GM12878 (cell line): ENCODE measurements at regions not wholly inside any gene's neighbourhood (a gene's known extent, or its start where the extent isn't known, plus 50 kb on each side); places are given as distances from the start of the nearest gene placed in this dataset.

Experiments used
- ATAC-seq: fragments of 200-7000 bp; cut with Tn5 transposase; 3 replicates; pipeline ENCODE4 v1.9.1; 2020; ENCODE audit warnings: mild to moderate bottlenecking, moderate library complexity
- BruUV-seq: library from RNA; stranded (reverse); fragments of 400-500 nt; replicated peaks from 2 replicates; lab custom pipeline; 2021; lab: Mats Ljungman, UMichigan
- CTCF ChIA-PET: fragments of 300-600 bp; sonication (Branson Sonifier 250); formaldehyde crosslinking; extraction: SDS; loops from one replicate; lab custom pipeline; 2021; ENCODE audit warnings: inconsistent platforms; lab: Yijun Ruan, JAX
- POLR2A ChIA-PET: fragments of 350-600 bp; formaldehyde crosslinking; extraction: SDS; loops from one replicate; lab custom pipeline; 2021; ENCODE audit warnings: inconsistent platforms; lab: Charles Lee
- RAD21 ChIA-PET: fragments of 300-600 bp; sonication (Branson Sonifier 250); formaldehyde crosslinking; loops from one replicate; lab custom pipeline; 2023; ENCODE audit warnings: antibody characterized with exemption; ENCODE audit not compliant: unreplicated experiment; lab: Charles Lee
- SMC1A ChIA-PET: fragments of 300-600 bp; sonication (Branson Sonifier 250); formaldehyde crosslinking; loops from one replicate; lab custom pipeline; 2023; ENCODE audit not compliant: unreplicated experiment, uncharacterized antibody; lab: Charles Lee
- DNase-seq: peaks from one replicate; pipeline ENCODE4 v3.0.0-alpha.2; 2011; ENCODE audit warnings: low read depth, low spot score
- FAIRE-seq: peaks from 3 replicates; lab custom pipeline; 2011; peaks lifted over from hg19 to GRCh38; lab: Jason Lieb, UNC
- H2AFZ ChIP-seq: 2 replicates; pipeline ENCODE4 v1.6.0; 2011; ENCODE audit warnings: low read depth, low read length, control low read depth; ENCODE audit not compliant: control insufficient read depth
- H3K27ac ChIP-seq: 2 replicates; pipeline ENCODE4 v1.5.1; 2011; ENCODE audit warnings: control low read depth; ENCODE audit not compliant: control insufficient read depth, insufficient read depth
- H3K27me3 ChIP-seq, 2 experiments: replicated peaks in 1 of 2; 2 replicates each; pipeline versions ENCODE4 v1.6.0 to v1.6.1; 2011; ENCODE audit warnings: low read length in 1 of 2; ENCODE audit not compliant: control insufficient read depth in 2 of 2, insufficient read depth in 2 of 2
- H3K36me3 ChIP-seq, 2 experiments: 2 replicates each; pipeline ENCODE4 v1.5.1; 2011; ENCODE audit warnings: low read length in 1 of 2; ENCODE audit not compliant: control insufficient read depth in 2 of 2, insufficient read depth in 2 of 2
- H3K4me1 ChIP-seq: 2 replicates; pipeline ENCODE4 v1.6.1; 2011; ENCODE audit warnings: mild to moderate bottlenecking, low read length, moderate library complexity, mixed read lengths; ENCODE audit not compliant: control insufficient read depth, insufficient read depth
- H3K4me2 ChIP-seq: 2 replicates; pipeline ENCODE4 v1.6.0; 2011; ENCODE audit warnings: control low read depth; ENCODE audit not compliant: control insufficient read depth, insufficient read depth
- H3K4me3 ChIP-seq: fragments of 200-600 bp; sonication (generic); 2 replicates; pipeline ENCODE4 v1.5.1; 2016
- H3K79me2 ChIP-seq: 2 replicates; pipeline ENCODE4 v1.6.0; 2011; ENCODE audit warnings: low read length; ENCODE audit not compliant: control insufficient read depth, insufficient read depth
- H3K9ac ChIP-seq: 2 replicates; pipeline ENCODE4 v1.8.0; 2011; ENCODE audit warnings: low read length, control low read depth, mixed read lengths; ENCODE audit not compliant: control insufficient read depth, insufficient read depth
- H3K9me3 ChIP-seq: replicated peaks from 3 replicates; pipeline ENCODE4 v1.5.1; 2011; ENCODE audit warnings: mild to moderate bottlenecking, low read length; ENCODE audit not compliant: control insufficient read depth, insufficient read depth
- H4K20me1 ChIP-seq: 2 replicates; pipeline ENCODE4 v1.6.0; 2011; ENCODE audit not compliant: control insufficient read depth, insufficient read depth
- BHLHE40 ChIP-seq, 2 experiments: fragments of 450-650 bp in 1 of 2; IDR thresholded peaks; 2 replicates each; pipeline ENCODE4 v1.6.1; 2011 to 2017; ENCODE audit warnings: low read depth in 2 of 2, borderline replicate concordance in 1 of 2, improper control_type of control experiment in 1 of 2, low read length in 1 of 2, mild to moderate bottlenecking in 1 of 2
- MEF2B ChIP-seq: fragments of 450-650 bp; IDR thresholded peaks from 2 replicates; pipeline ENCODE4 v1.6.1; 2018; ENCODE audit warnings: mild to moderate bottlenecking, moderate library complexity; ENCODE audit not compliant: partially characterized antibody, poor library complexity, severe bottlenecking
- STAT3 ChIP-seq: IDR thresholded peaks from 2 replicates; pipeline ENCODE4 v1.6.1; 2011; ENCODE audit warnings: low read depth, low read length, improper control_type of control experiment
- WGBS: methylation state at CpG from one replicate; pipeline ENCODE4 v1.1.6; 2016; ENCODE audit warnings: low lambda C conversion rate; ENCODE audit not compliant: insufficient replicate concordance, insufficient coverage; ENCODE audit errors: missing lambda C conversion rate; 5-methylcytosine and 5-hydroxymethylcytosine counted together
- in situ Hi-C: fragments of 300-500 bp; cut with MboI; formaldehyde crosslinking; loops from 9 replicates; pipeline ENCODE4 v1.14.3; 2018; ENCODE audit warnings: mixed read lengths
- intact Hi-C: fragments of 100-400 bp; cut with micrococcal nuclease; formaldehyde crosslinking; loops from one replicate; pipeline ENCODE4 v1.14.2; 2022; ENCODE audit not compliant: unreplicated experiment
- TF ChIP-seq, protein P1 (sequence below): IDR thresholded peaks from 2 replicates; pipeline ENCODE4 v1.6.1; 2011; ENCODE audit warnings: low read depth, mild to moderate bottlenecking, low read length, moderate library complexity, borderline replicate concordance; ENCODE audit errors: extremely low read depth
- TF ChIP-seq, protein P2 (sequence below): fragments of 450-650 bp; IDR thresholded peaks from 2 replicates; pipeline ENCODE4 v1.6.1; 2017; ENCODE audit warnings: mild to moderate bottlenecking, moderate library complexity
- TF ChIP-seq, protein P3 (sequence below): fragments of 450-650 bp; IDR thresholded peaks from 2 replicates; pipeline ENCODE4 v1.6.1; 2017; ENCODE audit warnings: antibody characterized with exemption, mild to moderate bottlenecking, moderate library complexity
- TF ChIP-seq, protein P4 (sequence below): fragments of 450-650 bp; IDR thresholded peaks from 2 replicates; pipeline ENCODE4 v1.6.1; 2017; ENCODE audit warnings: borderline replicate concordance
- TF ChIP-seq, protein P5 (sequence below): IDR thresholded peaks from 2 replicates; pipeline ENCODE4 v1.6.1; 2012; ENCODE audit warnings: low read depth, low read length, improper control_type of control experiment

DNA sequence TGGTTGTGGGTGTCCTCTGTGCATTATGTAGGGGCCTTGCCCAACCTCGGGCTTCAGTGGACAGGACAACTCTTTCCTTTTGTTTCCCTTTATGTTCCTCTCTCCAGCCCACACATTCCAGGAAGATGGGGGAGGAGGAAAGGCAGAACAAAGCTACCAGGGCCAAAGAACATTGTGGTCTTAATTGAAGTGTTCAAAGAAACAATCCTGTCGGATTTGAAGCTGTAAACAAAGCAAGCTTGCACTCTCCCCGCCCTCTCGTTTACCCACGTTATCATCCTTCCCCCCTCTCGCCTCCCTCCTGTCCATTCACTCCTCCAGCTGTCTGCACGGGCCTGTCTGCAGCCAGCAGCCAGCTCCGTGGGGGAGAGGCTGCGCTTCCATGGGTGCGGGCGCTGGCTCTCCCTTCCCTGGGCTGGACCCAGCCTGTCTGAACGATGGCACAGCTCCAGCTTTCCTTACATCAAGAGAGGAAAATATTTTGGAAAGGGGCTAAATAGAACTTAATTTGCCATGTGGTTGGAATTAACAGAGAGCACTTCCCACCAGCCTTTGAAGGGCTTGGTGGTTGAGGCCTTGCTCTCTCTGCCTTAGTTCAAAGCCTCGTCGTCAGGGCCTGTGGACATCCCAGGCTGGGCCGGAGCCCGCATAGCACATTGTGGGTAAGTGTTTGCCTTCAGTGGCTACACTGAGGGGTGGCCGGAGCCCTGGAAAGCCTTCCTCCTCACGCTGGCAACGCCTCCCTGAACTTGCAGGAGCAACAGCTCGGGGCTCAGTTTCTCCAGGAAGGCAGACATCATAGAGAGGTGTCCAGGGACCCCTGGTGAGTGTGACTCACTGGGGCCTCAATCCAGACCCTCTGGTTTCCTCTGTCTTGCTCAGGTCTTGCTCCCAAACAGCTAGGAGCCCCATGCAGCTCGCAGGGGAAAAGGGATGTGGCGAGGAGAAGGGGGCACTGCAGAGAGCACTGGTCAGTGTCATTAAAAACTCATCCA lies 60.6 kb upstream of the HS6ST1 start (continued):
- no peak for TF ChIP-seq BHLHE40 (IDR thresholded peaks at IDR 0.05; ENCODE audit: borderline replicate concordance in 1 of 2, low read depth in 2 of 2, low read length in 1 of 2)
- TF ChIP-seq, protein P1, sequence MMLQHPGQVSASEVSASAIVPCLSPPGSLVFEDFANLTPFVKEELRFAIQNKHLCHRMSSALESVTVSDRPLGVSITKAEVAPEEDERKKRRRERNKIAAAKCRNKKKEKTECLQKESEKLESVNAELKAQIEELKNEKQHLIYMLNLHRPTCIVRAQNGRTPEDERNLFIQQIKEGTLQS = no peak
- TF ChIP-seq, protein P2, sequence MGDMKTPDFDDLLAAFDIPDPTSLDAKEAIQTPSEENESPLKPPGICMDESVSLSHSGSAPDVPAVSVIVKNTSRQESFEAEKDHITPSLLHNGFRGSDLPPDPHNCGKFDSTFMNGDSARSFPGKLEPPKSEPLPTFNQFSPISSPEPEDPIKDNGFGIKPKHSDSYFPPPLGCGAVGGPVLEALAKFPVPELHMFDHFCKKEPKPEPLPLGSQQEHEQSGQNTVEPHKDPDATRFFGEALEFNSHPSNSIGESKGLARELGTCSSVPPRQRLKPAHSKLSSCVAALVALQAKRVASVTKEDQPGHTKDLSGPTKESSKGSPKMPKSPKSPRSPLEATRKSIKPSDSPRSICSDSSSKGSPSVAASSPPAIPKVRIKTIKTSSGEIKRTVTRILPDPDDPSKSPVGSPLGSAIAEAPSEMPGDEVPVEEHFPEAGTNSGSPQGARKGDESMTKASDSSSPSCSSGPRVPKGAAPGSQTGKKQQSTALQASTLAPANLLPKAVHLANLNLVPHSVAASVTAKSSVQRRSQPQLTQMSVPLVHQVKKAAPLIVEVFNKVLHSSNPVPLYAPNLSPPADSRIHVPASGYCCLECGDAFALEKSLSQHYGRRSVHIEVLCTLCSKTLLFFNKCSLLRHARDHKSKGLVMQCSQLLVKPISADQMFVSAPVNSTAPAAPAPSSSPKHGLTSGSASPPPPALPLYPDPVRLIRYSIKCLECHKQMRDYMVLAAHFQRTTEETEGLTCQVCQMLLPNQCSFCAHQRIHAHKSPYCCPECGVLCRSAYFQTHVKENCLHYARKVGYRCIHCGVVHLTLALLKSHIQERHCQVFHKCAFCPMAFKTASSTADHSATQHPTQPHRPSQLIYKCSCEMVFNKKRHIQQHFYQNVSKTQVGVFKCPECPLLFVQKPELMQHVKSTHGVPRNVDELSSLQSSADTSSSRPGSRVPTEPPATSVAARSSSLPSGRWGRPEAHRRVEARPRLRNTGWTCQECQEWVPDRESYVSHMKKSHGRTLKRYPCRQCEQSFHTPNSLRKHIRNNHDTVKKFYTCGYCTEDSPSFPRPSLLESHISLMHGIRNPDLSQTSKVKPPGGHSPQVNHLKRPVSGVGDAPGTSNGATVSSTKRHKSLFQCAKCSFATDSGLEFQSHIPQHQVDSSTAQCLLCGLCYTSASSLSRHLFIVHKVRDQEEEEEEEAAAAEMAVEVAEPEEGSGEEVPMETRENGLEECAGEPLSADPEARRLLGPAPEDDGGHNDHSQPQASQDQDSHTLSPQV = no peak
- no peak for TF ChIP-seq STAT3

DNA sequence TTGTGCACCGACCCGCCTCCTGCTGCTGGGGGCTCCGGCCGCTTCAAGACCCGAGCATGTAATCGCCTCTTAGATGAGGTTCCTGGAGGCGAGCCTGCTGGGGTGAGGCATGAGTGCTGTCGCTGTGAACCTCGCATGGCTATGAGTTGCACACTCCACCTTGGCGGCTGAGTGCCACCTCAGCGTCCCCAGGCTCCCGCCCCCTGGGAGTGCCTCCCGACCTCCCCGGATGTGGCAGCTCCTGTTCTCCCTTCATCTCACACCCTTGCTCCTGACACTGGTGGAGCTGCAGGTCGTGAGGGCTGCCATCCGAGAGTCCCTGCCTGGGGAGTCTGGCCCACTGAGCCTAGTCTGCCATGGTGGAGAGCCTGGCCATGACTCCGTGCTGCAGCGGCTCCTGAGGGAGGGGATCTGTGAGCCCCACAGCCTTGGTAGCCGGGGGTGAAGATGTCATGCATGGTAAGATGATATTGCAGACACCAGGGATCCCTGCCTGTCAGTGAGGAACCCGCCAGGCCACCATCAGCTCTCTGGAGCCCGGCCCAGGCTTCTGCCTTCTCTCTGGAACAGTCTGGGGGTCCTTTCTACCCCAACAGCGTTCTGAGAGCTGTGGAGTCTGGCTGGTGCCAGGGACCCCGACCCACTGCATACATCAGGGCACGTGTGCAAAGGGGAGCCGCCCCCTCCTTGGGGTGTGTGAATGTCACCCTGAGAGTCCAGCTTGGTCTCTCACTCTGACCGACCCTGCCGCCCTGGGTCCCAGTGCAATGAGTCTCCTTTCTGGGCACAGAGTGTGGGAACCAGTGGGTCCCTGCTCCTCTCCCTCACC lies 61.6 kb upstream of the HS6ST1 start:
- WGBS = 25% methylated on average over 27 of the region's 27 CpGs
- TF ChIP-seq, protein P3, sequence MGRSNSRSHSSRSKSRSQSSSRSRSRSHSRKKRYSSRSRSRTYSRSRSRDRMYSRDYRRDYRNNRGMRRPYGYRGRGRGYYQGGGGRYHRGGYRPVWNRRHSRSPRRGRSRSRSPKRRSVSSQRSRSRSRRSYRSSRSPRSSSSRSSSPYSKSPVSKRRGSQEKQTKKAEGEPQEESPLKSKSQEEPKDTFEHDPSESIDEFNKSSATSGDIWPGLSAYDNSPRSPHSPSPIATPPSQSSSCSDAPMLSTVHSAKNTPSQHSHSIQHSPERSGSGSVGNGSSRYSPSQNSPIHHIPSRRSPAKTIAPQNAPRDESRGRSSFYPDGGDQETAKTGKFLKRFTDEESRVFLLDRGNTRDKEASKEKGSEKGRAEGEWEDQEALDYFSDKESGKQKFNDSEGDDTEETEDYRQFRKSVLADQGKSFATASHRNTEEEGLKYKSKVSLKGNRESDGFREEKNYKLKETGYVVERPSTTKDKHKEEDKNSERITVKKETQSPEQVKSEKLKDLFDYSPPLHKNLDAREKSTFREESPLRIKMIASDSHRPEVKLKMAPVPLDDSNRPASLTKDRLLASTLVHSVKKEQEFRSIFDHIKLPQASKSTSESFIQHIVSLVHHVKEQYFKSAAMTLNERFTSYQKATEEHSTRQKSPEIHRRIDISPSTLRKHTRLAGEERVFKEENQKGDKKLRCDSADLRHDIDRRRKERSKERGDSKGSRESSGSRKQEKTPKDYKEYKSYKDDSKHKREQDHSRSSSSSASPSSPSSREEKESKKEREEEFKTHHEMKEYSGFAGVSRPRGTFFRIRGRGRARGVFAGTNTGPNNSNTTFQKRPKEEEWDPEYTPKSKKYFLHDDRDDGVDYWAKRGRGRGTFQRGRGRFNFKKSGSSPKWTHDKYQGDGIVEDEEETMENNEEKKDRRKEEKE = no peak
- TF ChIP-seq, protein P4, sequence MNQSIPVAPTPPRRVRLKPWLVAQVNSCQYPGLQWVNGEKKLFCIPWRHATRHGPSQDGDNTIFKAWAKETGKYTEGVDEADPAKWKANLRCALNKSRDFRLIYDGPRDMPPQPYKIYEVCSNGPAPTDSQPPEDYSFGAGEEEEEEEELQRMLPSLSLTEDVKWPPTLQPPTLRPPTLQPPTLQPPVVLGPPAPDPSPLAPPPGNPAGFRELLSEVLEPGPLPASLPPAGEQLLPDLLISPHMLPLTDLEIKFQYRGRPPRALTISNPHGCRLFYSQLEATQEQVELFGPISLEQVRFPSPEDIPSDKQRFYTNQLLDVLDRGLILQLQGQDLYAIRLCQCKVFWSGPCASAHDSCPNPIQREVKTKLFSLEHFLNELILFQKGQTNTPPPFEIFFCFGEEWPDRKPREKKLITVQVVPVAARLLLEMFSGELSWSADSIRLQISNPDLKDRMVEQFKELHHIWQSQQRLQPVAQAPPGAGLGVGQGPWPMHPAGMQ = no peak
- TF ChIP-seq, protein P5, sequence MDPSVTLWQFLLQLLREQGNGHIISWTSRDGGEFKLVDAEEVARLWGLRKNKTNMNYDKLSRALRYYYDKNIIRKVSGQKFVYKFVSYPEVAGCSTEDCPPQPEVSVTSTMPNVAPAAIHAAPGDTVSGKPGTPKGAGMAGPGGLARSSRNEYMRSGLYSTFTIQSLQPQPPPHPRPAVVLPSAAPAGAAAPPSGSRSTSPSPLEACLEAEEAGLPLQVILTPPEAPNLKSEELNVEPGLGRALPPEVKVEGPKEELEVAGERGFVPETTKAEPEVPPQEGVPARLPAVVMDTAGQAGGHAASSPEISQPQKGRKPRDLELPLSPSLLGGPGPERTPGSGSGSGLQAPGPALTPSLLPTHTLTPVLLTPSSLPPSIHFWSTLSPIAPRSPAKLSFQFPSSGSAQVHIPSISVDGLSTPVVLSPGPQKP = no peak
- no peak for TF ChIP-seq MEF2B

More for the DNA sequence above, 61.6 kb upstream of the HS6ST1 start:
- Histone ChIP-seq H4K20me1 (no peaks in the 10 kb centered on the region), H3K9me3 (no peaks in the 10 kb centered on the region), H3K9ac (no peak overlapping the region), H3K27me3 (peaks cover 0 to 2% of the 10 kb centered on the region in 2 experiments), H3K4me3 (no peak overlapping the region), H3K4me2 (no peak overlapping the region), H3K36me3 (no peaks in the 10 kb centered on the region), H3K4me1 (no peaks in the 10 kb centered on the region), H3K79me2 (no peaks in the 10 kb centered on the region), H3K27ac (no peak overlapping the region), H2AFZ (no peak overlapping the region)
- no peak for DNase-seq
- intact Hi-C loops (no loop called here), in situ Hi-C loops (no loop called here)
- FAIRE-seq = no peak
- SMC1A ChIA-PET = no interaction called here
- POLR2A ChIA-PET = no interaction called here
- no peak for ATAC-seq
- RAD21 ChIA-PET = no interaction called here
- BruUV-seq = no TSS peak
- CTCF ChIA-PET = no interaction called here
